Ovary (tissue), 7 donors: ENCODE measurements at regions not wholly inside any gene's neighbourhood (a gene's known extent, or its start where the extent isn't known, plus 50 kb on each side); places are given as distances from the start of the nearest gene placed in this dataset.

Experiments used
- DNase-seq, 5 donors: peaks; one replicate each; pipeline ENCODE4 v3.0.0-alpha.2; 2019 to 2020
- H3K27ac ChIP-seq, 2 donors: fragments of 200-600 bp; one replicate each; pipeline versions ENCODE4 v1.5.1 to v1.8.0; 2019 to 2022
- H3K27me3 ChIP-seq: fragments of 200-600 bp; one replicate; pipeline ENCODE4 v1.8.0; 2022
- H3K36me3 ChIP-seq: fragments of 200-600 bp; sonication (generic); one replicate; pipeline ENCODE4 v1.5.1; 2019
- H3K4me1 ChIP-seq: one replicate; pipeline ENCODE4 v1.8.1; 2013; ENCODE audit warnings: mild to moderate bottlenecking, moderate library complexity; ENCODE audit not compliant: insufficient read depth
- H3K4me3 ChIP-seq: fragments of 200-600 bp; sonication (generic); one replicate; pipeline ENCODE4 v1.5.1; 2017
- H3K9me3 ChIP-seq, 2 donors: fragments of 200-600 bp in 1 of 2; sonication (generic) in 1 of 2; one replicate each; pipeline versions ENCODE4 v1.5.1 to v1.8.1; 2013 to 2019; ENCODE audit warnings: mild to moderate bottlenecking in 1 of 2, moderate library complexity in 1 of 2
- EP300 ChIP-seq: sonication (generic); formaldehyde crosslinking; IDR thresholded peaks from one replicate; pipeline ENCODE4 v1.6.1; 2017; ENCODE audit warnings: antibody characterized with exemption
- POLR2A ChIP-seq: fragments of 450-650 bp; IDR thresholded peaks from one replicate; pipeline ENCODE4 v1.6.1; 2017; ENCODE audit warnings: antibody characterized with exemption, mild to moderate bottlenecking, moderate library complexity
- WGBS, 3 donors: extraction: QIAGEN DNeasy Blood & Tissue Kit in 1 of 3; methylation state at CpG; one replicate each; pipeline versions ENCODE4 v1.1.5 to v1.1.7; 2013 to 2017; 5-methylcytosine and 5-hydroxymethylcytosine counted together
- intact Hi-C, 4 donors: fragments of 100-400 bp; cut with DNase I; formaldehyde crosslinking; loops; one replicate each; pipeline versions ENCODE4 v1.11.0 to v1.15.1; 2022 to 2023
- TF ChIP-seq, protein P1 (sequence below), 3 donors: fragments of 450-650 bp in 2 of 3; fragments of 200-600 bp in 1 of 3; IDR thresholded peaks; one replicate each; pipeline versions ENCODE4 v1.5.1 to v1.8.0; 2016 to 2022; ENCODE audit warnings: antibody characterized with exemption in 3 of 3, mild to moderate bottlenecking in 1 of 3
- donor health status: DM: no; HTN: no; CAD: no; lungs with moderate emphysema.
- donor health status: DM: no; HTN: no; CAD: no.
- donor health status: Bipolar disorder and iron deficiency.
- donor health status: DM: no; HTN: no; CAD: no.
- donor health status: DM: yes; HTN: yes; CAD: no.

- intact Hi-C loops = no loop called here
Measured at GRCh38 chr14:101151226-101151926, 247.9 kb upstream of the RTL1 start.

DNA sequence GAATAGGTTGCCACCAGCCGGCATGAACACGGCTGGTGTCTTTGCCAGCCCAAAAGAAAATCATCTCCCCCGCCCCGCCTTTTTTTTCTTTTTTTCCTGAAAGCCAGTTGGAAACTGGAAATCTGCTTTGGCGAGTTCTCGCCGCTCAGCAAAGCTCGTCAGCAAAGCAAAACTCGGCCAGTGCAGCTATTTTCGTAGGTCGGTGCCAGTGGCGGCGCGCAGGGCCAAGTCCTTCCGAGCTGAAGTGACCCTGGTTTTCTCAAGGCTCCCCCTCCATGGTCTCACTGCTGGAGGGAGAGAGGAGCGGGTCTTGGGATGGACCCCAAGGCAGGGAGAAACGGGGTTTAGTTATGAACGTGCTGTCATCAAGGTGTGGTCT, 248.4 kb upstream of the RTL1 start:
- no peaks in the 10 kb centered on the region for H3K36me3 ChIP-seq
- intact Hi-C loops = no loop called here
- no peak overlapping the region for H3K27ac ChIP-seq
- DNase-seq = no peak
- no peaks in the 10 kb centered on the region for H3K9me3 ChIP-seq
- H3K4me1 ChIP-seq = no peaks in the 10 kb centered on the region
- 72 to 81% (median 79%) methylated on average over 18 of the region's 18 CpGs for WGBS, 3 donors
- no peak for TF ChIP-seq POLR2A
- TF ChIP-seq, protein P1, sequence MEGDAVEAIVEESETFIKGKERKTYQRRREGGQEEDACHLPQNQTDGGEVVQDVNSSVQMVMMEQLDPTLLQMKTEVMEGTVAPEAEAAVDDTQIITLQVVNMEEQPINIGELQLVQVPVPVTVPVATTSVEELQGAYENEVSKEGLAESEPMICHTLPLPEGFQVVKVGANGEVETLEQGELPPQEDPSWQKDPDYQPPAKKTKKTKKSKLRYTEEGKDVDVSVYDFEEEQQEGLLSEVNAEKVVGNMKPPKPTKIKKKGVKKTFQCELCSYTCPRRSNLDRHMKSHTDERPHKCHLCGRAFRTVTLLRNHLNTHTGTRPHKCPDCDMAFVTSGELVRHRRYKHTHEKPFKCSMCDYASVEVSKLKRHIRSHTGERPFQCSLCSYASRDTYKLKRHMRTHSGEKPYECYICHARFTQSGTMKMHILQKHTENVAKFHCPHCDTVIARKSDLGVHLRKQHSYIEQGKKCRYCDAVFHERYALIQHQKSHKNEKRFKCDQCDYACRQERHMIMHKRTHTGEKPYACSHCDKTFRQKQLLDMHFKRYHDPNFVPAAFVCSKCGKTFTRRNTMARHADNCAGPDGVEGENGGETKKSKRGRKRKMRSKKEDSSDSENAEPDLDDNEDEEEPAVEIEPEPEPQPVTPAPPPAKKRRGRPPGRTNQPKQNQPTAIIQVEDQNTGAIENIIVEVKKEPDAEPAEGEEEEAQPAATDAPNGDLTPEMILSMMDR (IDR thresholded peaks at IDR 0.05) = no peak
- no peak for TF ChIP-seq EP300
- no peaks in the 10 kb centered on the region for H3K27me3 ChIP-seq
- no peak overlapping the region for H3K4me3 ChIP-seq

More at GRCh38 chr14:101151226-101151926, 247.9 kb upstream of the RTL1 start:
- H3K27ac ChIP-seq = no peak overlapping the region
- WGBS, 3 donors = 59 to 69% (median 65%) methylated on average over 28 of the region's 28 CpGs
- no peaks in the 10 kb centered on the region for H3K27me3 ChIP-seq
- DNase-seq = no peak
- no peaks in the 10 kb centered on the region for H3K9me3 ChIP-seq
- no peaks in the 10 kb centered on the region for H3K36me3 ChIP-seq
- TF ChIP-seq, protein P1 (IDR thresholded peaks at IDR 0.05) = no peak
- TF ChIP-seq EP300 (no peak), POLR2A (no peak)
- no peaks in the 10 kb centered on the region for H3K4me1 ChIP-seq
- no peak overlapping the region for H3K4me3 ChIP-seq

DNA sequence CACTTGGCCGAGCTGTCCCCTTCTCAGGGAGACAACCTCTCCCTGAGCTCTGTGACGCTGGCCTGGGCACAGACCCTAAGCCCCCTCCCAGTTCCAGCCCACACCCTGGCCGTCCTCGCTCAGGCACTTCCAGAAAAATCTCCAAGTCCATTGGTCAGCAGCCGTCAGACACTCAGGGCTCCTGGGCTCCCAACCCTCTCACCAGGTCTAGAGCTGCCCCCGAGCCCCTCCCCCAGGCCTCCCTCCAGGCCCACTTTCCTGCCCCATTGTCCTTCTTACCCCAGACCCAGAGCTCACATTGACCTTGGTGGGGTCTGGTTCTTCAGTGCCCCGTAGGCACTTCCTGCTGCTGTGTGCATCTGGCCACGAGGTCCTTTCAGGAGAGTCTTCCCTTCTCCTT, 249.3 kb upstream of the RTL1 start:
- intact Hi-C loops = no loop called here
- H3K9me3 ChIP-seq = no peaks in the 10 kb centered on the region
- H3K27ac ChIP-seq = no peak overlapping the region
- H3K4me1 ChIP-seq = no peaks in the 10 kb centered on the region
- no peaks in the 10 kb centered on the region for H3K36me3 ChIP-seq
- 77 to 91% (median 82%) methylated on average over 8 of the region's 8 CpGs for WGBS, 3 donors
- no peak for DNase-seq
- H3K4me3 ChIP-seq = no peak overlapping the region
- no peak for TF ChIP-seq POLR2A
- no peak for TF ChIP-seq EP300
- H3K27me3 ChIP-seq = no peaks in the 10 kb centered on the region

DNA sequence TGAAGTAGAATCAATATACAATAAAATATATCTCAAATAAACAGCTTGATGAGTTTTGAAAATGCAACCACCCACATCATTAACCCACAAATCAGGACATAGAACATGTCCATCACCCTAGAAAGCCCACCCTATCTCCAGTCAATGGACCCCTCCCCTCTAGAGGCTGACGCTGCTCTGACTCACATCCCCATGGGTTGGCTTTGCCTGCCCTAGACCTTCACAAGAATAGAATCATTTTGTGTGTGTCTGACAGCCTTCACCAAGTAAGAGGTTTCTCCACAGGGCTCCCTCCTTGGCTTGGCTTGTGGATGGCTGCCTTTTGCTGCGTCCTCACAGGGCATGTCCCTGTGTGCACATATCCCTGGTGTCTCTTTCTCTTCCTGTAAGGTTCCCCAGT, 250.2 kb upstream of the RTL1 start:
- no peak for TF ChIP-seq POLR2A
- TF ChIP-seq, protein P1 (IDR thresholded peaks at IDR 0.05) = no peak
- TF ChIP-seq EP300 = no peak
- no peaks in the 10 kb centered on the region for H3K36me3 ChIP-seq
- no peak for DNase-seq
- H3K4me1 ChIP-seq = no peaks in the 10 kb centered on the region
- H3K27me3 ChIP-seq = no peaks in the 10 kb centered on the region
- 84 to 97% (median 88%) methylated on average over 2 of the region's 2 CpGs for WGBS, 3 donors
- no peak overlapping the region for H3K27ac ChIP-seq
- intact Hi-C loops = no loop called here
- H3K4me3 ChIP-seq = no peak overlapping the region
- H3K9me3 ChIP-seq = no peaks in the 10 kb centered on the region

- 15 to 22% (median 20%) methylated on average over 4 of the region's 4 CpGs for WGBS, 3 donors
- no peak for DNase-seq
- no peaks in the 10 kb centered on the region for H3K9me3 ChIP-seq
- no peak overlapping the region for H3K4me3 ChIP-seq
- no peaks in the 10 kb centered on the region for H3K27me3 ChIP-seq
- H3K4me1 ChIP-seq = no peaks in the 10 kb centered on the region
- H3K36me3 ChIP-seq = no peaks in the 10 kb centered on the region
- TF ChIP-seq, protein P1 (IDR thresholded peaks at IDR 0.05) = no peak
- TF ChIP-seq POLR2A = no peak
- TF ChIP-seq EP300 = no peak
- intact Hi-C loops = no loop called here
- H3K27ac ChIP-seq = no peak overlapping the region
Measured at GRCh38 chr14:101155575-101155974, 252.1 kb upstream of the RTL1 start.
